HFFc6 (cell line): ENCODE measurements at regions not wholly inside any gene's neighbourhood (a gene's known extent, or its start where the extent isn't known, plus 50 kb on each side); places are given as distances from the start of the nearest gene placed in this dataset.
"Not testable (repeated sequence)": the region's sequence is repeated elsewhere in the genome, so short reads cannot be mapped to it uniquely, and the experiment has no call there.

ENCODE experiments used
- DNase-seq: peaks from one replicate; pipeline ENCODE4 v3.0.0-alpha.2; 2018
- H3K27ac Mint-ChIP-seq: 2 replicates; pipeline ENCODE4 v1.8.0; 2020; ENCODE audit warnings: mild to moderate bottlenecking, mixed read lengths
- H3K27me3 Mint-ChIP-seq: 2 replicates; pipeline ENCODE4 v1.8.0; 2021; ENCODE audit warnings: mild to moderate bottlenecking, moderate library complexity, mixed read lengths; ENCODE audit not compliant: insufficient read depth
- H3K36me3 Mint-ChIP-seq: 2 replicates; pipeline ENCODE4 v1.8.0; 2021; ENCODE audit warnings: low read depth, mixed read lengths
- H3K4me1 Mint-ChIP-seq: 2 replicates; pipeline ENCODE4 v1.8.0; 2020; ENCODE audit warnings: low read depth, mixed read lengths
- H3K4me3 Mint-ChIP-seq: 2 replicates; pipeline ENCODE4 v1.8.0; 2020; ENCODE audit warnings: mild to moderate bottlenecking, moderate library complexity, mixed read lengths
- H3K9me3 Mint-ChIP-seq: 2 replicates; pipeline ENCODE4 v1.8.0; 2020; ENCODE audit warnings: mild to moderate bottlenecking, mixed read lengths
- TF ChIP-seq, protein P1 (sequence below): fragments of 200-600 bp; sonication (generic); IDR thresholded peaks from 2 replicates; pipeline ENCODE4 v1.5.0; 2021; ENCODE audit warnings: antibody characterized with exemption, mild to moderate bottlenecking

DNA sequence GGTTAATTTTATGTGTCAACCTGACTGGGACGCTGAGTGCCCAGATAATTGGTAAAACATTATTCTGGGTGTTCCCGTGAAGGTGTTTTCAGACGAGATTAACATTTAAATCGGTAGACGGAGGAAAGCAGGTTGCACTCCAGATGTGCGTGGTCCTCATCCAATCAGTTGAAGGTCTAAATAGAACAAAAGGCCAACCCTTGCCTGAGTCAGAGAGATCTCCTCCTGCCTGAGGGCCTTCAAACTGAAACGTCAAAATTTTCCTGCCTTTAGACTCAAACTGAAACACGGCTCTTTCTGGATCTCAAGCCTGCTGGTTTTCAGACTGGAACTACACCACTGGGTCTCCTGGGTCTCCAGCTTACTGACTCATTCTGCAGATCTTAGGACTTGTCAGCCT lies 70.9 kb downstream of the NPIPA5 start:
- not testable (repeated sequence) for H3K4me3 Mint-ChIP-seq, H3K36me3 Mint-ChIP-seq, DNase-seq, H3K27me3 Mint-ChIP-seq, H3K9me3 Mint-ChIP-seq, H3K27ac Mint-ChIP-seq, H3K4me1 Mint-ChIP-seq

DNA sequence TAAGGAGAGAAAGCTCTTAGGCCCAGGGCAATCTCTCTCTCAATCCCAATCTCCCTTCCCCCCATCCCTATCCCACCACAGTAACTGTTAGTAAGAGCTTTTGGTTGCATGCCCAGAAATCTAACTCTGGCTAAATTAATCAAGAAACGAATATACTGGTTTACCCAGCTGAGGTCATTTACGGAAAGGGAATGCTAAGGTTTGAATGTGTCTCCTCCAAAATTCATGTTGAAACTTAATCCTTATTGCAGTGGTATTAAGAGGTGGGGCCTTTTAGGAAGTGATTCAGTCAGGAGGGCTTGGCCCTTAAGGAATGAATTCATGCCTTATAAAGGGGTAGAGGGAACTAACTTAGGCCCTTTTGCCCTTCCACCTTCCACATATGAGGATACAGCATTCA lies 72.2 kb downstream of the NPIPA5 start:
- not testable (repeated sequence) for H3K27ac Mint-ChIP-seq, H3K4me3 Mint-ChIP-seq, DNase-seq, H3K36me3 Mint-ChIP-seq, H3K4me1 Mint-ChIP-seq, H3K9me3 Mint-ChIP-seq, H3K27me3 Mint-ChIP-seq

DNA sequence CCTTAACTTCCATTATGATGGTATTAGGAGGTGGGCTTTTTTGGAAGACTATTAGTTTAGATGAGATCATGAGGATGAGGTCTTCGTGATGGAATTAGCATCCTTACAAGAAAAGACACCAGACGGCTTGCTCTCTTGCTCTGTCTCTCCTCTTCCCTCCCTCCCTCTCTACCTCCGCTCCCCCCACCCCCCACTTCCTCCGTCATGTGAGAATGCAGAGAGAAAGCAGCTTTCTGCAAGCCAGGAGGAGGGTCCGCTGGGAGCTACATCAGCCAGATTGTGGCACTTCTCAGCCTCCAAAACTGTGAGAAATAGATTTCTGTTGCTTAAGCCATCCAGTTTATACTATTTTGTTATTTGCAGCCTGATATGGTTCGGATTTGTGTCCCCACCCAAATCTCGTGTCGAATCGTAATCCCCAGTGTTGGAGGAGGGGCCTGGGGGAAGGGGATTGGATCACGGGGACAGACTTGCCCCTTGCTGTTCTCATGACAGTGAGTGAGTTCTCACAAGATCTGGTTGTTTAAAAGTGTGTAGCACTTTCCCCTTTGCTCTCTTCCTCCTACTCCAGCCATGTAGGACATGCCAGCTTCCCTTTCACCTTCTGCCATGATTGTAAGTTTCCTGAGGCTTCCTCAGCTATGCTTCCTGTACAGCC lies 74.3 kb downstream of the NPIPA5 start:
- H3K27ac Mint-ChIP-seq, H3K27me3 Mint-ChIP-seq, DNase-seq, H3K36me3 Mint-ChIP-seq, H3K9me3 Mint-ChIP-seq, H3K4me1 Mint-ChIP-seq, H3K4me3 Mint-ChIP-seq: not testable (repeated sequence)

DNA sequence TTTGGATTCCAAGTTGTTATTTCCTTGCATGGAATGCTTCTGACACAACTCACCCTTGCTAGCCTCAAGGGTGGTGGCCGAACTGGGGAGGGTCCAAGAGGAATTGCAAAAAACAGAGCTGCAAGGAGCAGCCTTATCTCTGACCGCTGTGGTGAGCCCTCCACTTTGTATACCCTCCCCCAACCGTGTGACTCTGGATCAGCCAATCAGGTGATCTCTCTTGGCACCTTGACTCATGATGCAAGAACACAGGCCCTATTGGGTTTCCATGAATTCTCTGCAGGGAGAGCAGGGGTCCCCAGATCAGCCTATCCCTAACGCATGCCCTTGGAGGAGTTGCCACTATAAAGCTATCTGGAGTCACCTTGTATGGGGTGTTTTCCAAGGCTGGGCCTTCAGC lies 81.0 kb downstream of the NPIPA5 start:
- not testable (repeated sequence) for H3K27me3 Mint-ChIP-seq, H3K4me3 Mint-ChIP-seq, H3K36me3 Mint-ChIP-seq, H3K4me1 Mint-ChIP-seq, H3K9me3 Mint-ChIP-seq, H3K27ac Mint-ChIP-seq, DNase-seq

DNA sequence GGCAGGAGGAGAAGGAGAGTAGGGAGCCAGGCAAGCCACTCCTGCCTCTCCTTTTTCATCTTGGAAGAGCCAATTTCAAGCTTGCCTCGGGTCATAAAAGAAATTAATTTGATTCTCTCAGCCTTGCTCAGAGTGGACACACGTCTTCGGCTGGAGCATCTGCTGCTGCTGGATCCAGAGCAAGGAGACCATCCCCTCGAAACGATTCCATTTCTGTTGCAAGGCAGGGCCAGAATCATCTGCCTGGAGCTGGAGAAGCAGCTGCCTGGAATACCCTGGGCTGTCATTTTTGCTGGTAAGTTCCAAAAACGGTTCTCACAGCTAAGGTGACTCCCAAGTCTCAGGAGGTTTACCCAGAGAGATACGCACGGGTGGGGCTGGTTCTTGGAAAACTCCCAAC lies 103.3 kb downstream of the NPIPA5 start:
- H3K9me3 Mint-ChIP-seq, H3K27ac Mint-ChIP-seq, H3K4me3 Mint-ChIP-seq, H3K27me3 Mint-ChIP-seq, H3K4me1 Mint-ChIP-seq, DNase-seq, H3K36me3 Mint-ChIP-seq: not testable (repeated sequence)

DNA sequence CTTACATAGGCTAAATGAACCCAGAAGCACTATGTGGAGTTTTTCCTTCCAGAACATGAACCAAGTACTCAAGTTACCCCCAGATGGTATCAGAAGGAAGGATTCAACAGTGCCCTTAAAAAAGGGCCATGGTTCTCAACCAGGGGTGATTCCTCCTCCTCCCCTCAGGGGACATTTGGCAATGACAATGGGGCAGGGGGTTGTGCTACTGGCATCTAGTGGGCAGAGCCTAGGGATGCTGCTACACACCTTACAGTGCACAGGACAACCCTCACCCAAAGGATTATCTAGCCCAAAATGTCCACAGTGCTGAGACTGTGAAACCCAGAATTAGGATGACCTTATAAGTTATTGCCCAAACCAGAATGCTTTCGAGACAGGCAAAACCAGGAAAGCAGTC lies 104.1 kb downstream of the NPIPA5 start:
- not testable (repeated sequence) for H3K4me1 Mint-ChIP-seq, H3K36me3 Mint-ChIP-seq, H3K4me3 Mint-ChIP-seq, H3K27me3 Mint-ChIP-seq, H3K27ac Mint-ChIP-seq, DNase-seq, H3K9me3 Mint-ChIP-seq

DNA sequence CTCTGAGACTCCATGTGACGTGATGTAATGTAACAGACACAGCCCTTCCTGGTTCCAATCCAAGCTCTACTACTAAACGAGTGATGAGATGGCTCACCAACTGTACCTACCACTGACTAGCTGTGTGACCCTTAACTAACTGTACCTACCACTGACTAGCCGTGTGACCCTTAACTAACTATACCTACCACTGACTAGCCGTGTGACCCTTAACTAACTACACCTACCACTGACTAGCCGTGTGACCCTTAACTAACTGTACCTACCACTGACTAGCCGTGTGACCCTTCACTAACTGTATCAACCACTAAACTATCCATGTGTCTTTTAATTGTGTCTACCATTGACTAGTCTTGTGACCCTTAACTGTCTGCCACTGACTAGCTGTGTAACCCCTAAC lies 111.2 kb downstream of the NPIPA5 start:
- not testable (repeated sequence) for H3K4me3 Mint-ChIP-seq, H3K27me3 Mint-ChIP-seq, H3K4me1 Mint-ChIP-seq, DNase-seq, H3K9me3 Mint-ChIP-seq, H3K36me3 Mint-ChIP-seq, H3K27ac Mint-ChIP-seq

DNA sequence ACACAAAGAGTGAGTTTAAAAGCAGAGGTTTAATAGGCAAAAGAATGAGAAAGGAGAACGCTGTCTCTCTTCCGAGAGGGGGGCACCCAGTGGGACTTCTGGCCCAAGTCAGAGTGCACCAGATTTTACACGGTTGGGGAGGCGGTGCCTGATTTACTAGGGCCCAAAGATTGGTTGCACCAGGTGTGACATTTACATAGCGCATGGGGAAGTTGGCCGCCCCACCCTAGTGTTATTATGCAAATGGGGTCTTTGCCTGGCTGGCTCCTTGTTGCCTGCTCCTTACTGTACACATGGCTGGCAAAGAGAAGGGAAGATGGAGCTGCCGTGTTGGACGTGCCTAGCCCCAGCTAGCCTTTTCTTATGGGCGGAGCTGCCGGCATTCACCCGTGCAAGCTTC lies 115.9 kb downstream of the NPIPA5 start:
- not testable (repeated sequence) for H3K4me3 Mint-ChIP-seq, H3K9me3 Mint-ChIP-seq, H3K27ac Mint-ChIP-seq, DNase-seq, H3K27me3 Mint-ChIP-seq, H3K4me1 Mint-ChIP-seq, H3K36me3 Mint-ChIP-seq

DNA sequence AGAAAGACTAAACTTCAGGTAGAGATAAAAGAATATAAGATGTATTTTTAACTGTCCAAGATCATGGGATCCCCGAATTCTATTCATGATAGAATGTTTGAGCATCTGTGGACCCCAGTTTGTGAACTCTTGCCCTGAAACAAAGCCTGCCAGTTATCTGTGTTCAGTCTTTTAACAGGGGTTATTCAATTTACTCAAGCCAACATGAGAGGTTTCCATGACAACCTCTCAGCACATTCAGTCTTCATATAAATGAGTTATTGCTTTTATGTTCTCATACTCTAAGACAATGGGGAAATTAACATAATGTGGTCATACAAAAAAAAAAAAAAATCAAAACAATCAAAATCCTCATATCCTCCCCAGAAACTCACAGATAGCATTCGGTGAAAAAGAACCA lies 130.1 kb downstream of the NPIPA5 start:
- H3K4me1 Mint-ChIP-seq, H3K4me3 Mint-ChIP-seq, H3K36me3 Mint-ChIP-seq, H3K27ac Mint-ChIP-seq, H3K9me3 Mint-ChIP-seq, DNase-seq, H3K27me3 Mint-ChIP-seq: not testable (repeated sequence)

DNA sequence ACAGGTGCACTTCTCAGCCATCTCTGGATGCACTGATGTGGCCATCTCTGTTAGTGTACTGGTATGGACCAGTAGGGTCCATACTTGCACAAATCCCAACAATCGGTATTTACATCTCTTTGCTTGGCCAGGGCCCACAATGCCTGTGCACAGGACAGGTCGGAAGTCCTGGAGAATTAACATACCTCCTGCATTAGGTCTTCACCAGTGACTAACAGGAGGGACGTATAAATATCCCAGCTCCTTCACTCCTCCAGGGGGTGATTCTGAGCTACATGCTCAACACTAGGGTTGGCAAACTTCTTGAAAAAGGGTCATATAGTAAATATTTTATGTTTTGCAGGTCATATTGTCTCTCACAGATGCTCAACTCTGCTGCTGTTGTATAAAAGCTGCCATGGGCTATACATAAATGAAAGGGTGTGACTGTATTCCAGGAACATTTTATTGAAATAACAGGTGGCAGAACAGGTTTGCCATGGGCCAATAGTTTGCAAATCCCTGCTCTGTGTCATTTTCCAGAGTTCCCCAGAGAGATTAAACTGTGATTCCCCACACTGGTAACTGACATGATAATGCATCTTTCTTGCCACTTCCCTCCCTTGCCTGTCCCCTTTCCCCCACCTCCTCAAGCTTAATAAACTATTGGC lies 141.3 kb downstream of the NPIPA5 start:
- not testable (repeated sequence) for H3K4me1 Mint-ChIP-seq, DNase-seq, H3K9me3 Mint-ChIP-seq, H3K36me3 Mint-ChIP-seq, H3K27ac Mint-ChIP-seq, H3K27me3 Mint-ChIP-seq, H3K4me3 Mint-ChIP-seq

DNA sequence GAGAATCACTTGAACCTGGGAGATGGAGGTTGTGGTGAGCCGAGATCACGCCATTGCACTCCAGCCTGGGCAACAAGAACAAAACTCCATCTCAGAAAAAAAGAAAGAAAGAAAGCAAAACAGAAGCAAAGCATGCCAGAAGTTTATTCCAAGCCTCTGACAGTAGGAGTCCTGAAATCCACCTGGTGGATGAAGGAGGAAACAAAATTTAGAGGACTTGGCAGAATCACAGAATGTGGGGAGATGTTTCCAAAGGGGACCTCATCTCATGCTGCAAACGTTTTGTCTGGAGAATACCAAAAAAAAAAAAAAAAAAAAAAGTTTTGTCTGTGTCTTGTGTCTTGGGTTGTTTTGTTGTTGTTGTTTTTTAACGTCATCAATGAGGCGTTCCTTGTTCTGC lies 141.1 kb upstream of the RRN3 start:
- DNase-seq = peak; percentile 1
- H3K4me1 Mint-ChIP-seq, H3K9me3 Mint-ChIP-seq, H3K4me3 Mint-ChIP-seq, H3K36me3 Mint-ChIP-seq, H3K27me3 Mint-ChIP-seq, H3K27ac Mint-ChIP-seq: not testable (repeated sequence)
- TF ChIP-seq, protein P1, sequence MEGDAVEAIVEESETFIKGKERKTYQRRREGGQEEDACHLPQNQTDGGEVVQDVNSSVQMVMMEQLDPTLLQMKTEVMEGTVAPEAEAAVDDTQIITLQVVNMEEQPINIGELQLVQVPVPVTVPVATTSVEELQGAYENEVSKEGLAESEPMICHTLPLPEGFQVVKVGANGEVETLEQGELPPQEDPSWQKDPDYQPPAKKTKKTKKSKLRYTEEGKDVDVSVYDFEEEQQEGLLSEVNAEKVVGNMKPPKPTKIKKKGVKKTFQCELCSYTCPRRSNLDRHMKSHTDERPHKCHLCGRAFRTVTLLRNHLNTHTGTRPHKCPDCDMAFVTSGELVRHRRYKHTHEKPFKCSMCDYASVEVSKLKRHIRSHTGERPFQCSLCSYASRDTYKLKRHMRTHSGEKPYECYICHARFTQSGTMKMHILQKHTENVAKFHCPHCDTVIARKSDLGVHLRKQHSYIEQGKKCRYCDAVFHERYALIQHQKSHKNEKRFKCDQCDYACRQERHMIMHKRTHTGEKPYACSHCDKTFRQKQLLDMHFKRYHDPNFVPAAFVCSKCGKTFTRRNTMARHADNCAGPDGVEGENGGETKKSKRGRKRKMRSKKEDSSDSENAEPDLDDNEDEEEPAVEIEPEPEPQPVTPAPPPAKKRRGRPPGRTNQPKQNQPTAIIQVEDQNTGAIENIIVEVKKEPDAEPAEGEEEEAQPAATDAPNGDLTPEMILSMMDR = 0 out of 2 replicates have a peak, but pooled peaks have one; percentile 5

DNA sequence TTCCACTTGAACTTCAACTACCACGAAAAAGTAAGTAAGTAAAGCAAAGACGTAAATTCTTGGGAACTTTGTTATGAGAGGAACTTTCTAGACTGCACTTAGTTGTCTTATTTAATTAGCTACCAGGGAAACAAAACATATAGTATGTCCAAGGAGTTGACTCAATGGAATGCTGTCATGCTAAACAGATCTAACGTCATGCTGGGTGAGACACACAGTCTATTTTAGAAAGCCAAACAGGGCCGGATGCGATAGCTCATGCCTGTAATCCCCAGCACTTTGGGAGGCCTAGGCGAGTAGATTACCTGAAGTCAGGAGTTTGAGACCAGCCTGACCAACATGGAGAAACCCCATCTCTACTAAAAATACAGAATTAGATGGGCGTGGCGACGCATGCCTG lies 140.6 kb upstream of the RRN3 start:
- not testable (repeated sequence) for H3K9me3 Mint-ChIP-seq, H3K4me3 Mint-ChIP-seq, H3K4me1 Mint-ChIP-seq, DNase-seq, H3K36me3 Mint-ChIP-seq, H3K27ac Mint-ChIP-seq, H3K27me3 Mint-ChIP-seq

DNA sequence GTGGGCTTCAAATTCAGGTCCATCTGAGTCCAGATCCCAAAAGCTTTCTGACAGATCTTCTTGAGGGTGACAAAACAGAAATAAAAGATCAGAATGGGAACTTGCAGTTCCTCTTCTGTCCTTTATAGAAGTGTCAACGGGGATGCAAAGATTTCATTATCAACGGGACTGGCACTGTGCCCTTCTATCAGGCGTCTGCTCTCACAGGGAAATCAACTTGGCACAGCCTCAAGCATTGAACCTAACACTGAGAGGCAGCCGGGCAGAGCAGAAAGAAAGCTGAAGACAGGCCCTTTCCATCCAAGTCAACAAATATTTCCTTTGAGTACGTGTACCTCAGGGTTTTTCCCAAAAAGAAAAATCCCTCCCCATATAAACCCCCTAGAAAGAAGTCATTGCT lies 136.4 kb upstream of the RRN3 start:
- not testable (repeated sequence) for H3K36me3 Mint-ChIP-seq, H3K27me3 Mint-ChIP-seq

DNA sequence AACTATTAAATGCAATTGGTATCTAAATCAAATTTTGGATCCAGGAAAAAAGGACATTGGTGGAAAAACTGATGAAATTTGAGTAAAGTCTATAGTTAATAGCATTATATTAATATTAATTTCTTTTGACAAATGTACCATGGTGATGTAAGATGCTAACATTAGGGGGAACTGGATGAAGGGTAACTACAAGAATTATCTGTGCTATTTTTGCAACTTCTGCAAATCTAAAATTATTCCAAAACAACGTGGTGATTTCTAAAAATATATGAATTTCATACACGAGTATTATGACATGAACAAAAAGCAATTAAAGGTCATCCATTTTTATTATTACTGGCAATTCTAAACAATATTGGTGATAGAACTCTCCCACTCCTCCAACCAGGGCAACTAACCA lies 135.6 kb upstream of the RRN3 start:
- not testable (repeated sequence) for H3K27me3 Mint-ChIP-seq, H3K4me3 Mint-ChIP-seq, DNase-seq, H3K36me3 Mint-ChIP-seq, H3K4me1 Mint-ChIP-seq, H3K9me3 Mint-ChIP-seq, H3K27ac Mint-ChIP-seq

More for the DNA sequence above, 136.4 kb upstream of the RRN3 start:
- H3K27ac Mint-ChIP-seq, H3K9me3 Mint-ChIP-seq, H3K4me1 Mint-ChIP-seq, H3K4me3 Mint-ChIP-seq, DNase-seq: not testable (repeated sequence)
